Right lobe of liver (tissue), 6 donors: ENCODE measurements at regions not wholly inside any gene's neighbourhood (a gene's known extent, or its start where the extent isn't known, plus 50 kb on each side); places are given as distances from the start of the nearest gene placed in this dataset.

Experiments used
- ATAC-seq, 4 donors: fragments of 200-7000 bp; cut with Tn5 transposase; one replicate each; pipeline ENCODE4 v1.9.1; 2020; ENCODE audit warnings: mild to moderate bottlenecking in 4 of 4, moderate library complexity in 4 of 4
- DNase-seq, 3 donors: peaks; one replicate each; pipeline ENCODE4 v3.0.0-alpha.2; 2020
- H3K27ac ChIP-seq, 3 donors: fragments of 200-600 bp; one replicate each; pipeline ENCODE4 v1.8.0; 2022
- H3K27me3 ChIP-seq, 2 donors: fragments of 200-600 bp; one replicate each; pipeline ENCODE4 v1.8.0; 2022
- H3K36me3 ChIP-seq, 4 donors: fragments of 200-600 bp; sonication (generic) in 1 of 4; one replicate each; pipeline versions ENCODE4 v1.5.1 to v1.8.0; 2017 to 2022; ENCODE audit warnings: control low read depth in 1 of 4
- H3K4me1 ChIP-seq, 4 donors: fragments of 200-600 bp; sonication (generic) in 1 of 4; one replicate each; pipeline versions ENCODE4 v1.5.1 to v1.8.0; 2017 to 2022; ENCODE audit warnings: control low read depth in 1 of 4
- H3K4me3 ChIP-seq, 3 donors: fragments of 200-600 bp; one replicate each; pipeline ENCODE4 v1.8.0; 2022
- H3K9me3 ChIP-seq, 4 donors: fragments of 200-600 bp; sonication (generic) in 1 of 4; one replicate each; pipeline versions ENCODE4 v1.5.1 to v1.8.0; 2017 to 2022; ENCODE audit warnings: control low read depth in 1 of 4
- POLR2A ChIP-seq: fragments of 450-650 bp; IDR thresholded peaks from one replicate; pipeline ENCODE4 v1.6.1; 2017; ENCODE audit warnings: antibody characterized with exemption, mild to moderate bottlenecking
- WGBS: methylation state at CpG from one replicate; pipeline ENCODE4 v1.1.6; 2018; ENCODE audit warnings: low coverage, low lambda C conversion rate; ENCODE audit not compliant: insufficient coverage; ENCODE audit errors: missing lambda C conversion rate; 5-methylcytosine and 5-hydroxymethylcytosine counted together
- intact Hi-C, 2 donors: fragments of 100-400 bp; cut with DNase I; formaldehyde crosslinking; loops; one replicate each; pipeline versions ENCODE4 v1.11.2 to v1.14.1; 2022
- TF ChIP-seq, protein P1 (sequence below), 4 donors: fragments of 200-600 bp in 3 of 4; fragments of 450-650 bp in 1 of 4; IDR thresholded peaks; one replicate each; pipeline versions ENCODE4 v1.5.1 to v1.8.0; 2016 to 2022; ENCODE audit warnings: antibody characterized with exemption in 4 of 4, mild to moderate bottlenecking in 2 of 4
- donor health status: DM: no; HTN: yes; CAD: no.
- donor health status: DM: no; HTN: no; CAD: no.
- donor health status: DM: no; HTN: no; CAD: no.
- donor health status: DM: no; HTN: yes; CAD: no.
- donor health status: DM: no; HTN: yes; CAD: no.

DNA sequence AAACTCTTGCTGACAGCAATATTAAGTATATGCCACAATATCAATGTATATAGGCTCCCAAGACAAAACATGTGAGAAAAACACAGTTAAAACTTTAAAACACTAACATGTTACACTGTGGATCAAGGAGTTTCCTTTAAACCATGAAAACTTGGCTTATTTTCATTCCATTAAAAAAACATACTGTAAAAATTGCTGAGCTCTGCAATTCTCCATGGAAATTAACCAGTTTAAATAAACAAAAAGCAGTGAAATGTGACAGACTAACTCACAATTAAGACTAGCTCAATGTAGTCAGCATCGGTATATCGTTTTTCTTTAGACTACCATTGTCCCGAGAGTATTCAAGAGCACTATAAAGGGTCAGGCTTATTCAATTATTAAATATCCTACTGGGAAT is 930.5 kb upstream of the SLITRK1 start:
- Histone ChIP-seq H3K4me3 (no peak overlapping the region), H3K9me3 (no peaks in the 10 kb centered on the region), H3K4me1 (no peaks in the 10 kb centered on the region), H3K27me3 (no peaks in the 10 kb centered on the region), H3K36me3 (no peaks in the 10 kb centered on the region), H3K27ac (no peak overlapping the region)
- TF ChIP-seq, protein P1, sequence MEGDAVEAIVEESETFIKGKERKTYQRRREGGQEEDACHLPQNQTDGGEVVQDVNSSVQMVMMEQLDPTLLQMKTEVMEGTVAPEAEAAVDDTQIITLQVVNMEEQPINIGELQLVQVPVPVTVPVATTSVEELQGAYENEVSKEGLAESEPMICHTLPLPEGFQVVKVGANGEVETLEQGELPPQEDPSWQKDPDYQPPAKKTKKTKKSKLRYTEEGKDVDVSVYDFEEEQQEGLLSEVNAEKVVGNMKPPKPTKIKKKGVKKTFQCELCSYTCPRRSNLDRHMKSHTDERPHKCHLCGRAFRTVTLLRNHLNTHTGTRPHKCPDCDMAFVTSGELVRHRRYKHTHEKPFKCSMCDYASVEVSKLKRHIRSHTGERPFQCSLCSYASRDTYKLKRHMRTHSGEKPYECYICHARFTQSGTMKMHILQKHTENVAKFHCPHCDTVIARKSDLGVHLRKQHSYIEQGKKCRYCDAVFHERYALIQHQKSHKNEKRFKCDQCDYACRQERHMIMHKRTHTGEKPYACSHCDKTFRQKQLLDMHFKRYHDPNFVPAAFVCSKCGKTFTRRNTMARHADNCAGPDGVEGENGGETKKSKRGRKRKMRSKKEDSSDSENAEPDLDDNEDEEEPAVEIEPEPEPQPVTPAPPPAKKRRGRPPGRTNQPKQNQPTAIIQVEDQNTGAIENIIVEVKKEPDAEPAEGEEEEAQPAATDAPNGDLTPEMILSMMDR (IDR thresholded peaks at IDR 0.05) = no peak
- TF ChIP-seq POLR2A = no peak
- intact Hi-C loops = no loop called here
- DNase-seq (no peak), ATAC-seq (no peak)
- 68% methylated on average over 3 of the region's 3 CpGs for WGBS

DNA sequence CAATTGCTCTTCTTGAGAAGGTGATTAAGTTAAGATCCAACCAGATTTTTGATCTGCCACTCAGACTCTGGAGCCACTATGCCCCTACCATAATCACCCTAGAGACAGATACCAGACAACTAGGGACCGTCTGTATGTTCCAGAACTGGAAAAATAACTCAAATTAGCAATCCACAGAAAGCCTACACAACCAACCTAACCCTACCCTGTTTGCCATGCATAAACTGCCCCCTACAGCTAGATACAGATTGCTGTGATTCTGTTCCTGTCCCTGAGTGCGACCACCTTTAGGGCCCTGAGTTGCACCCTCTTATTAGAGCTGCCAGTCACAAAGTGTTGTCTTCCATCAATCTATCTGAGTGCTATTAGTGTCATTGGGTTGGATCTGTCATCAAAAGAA is 929.8 kb upstream of the SLITRK1 start:
- Histone ChIP-seq H3K27ac (no peak overlapping the region), H3K27me3 (no peaks in the 10 kb centered on the region), H3K36me3 (no peaks in the 10 kb centered on the region), H3K4me3 (no peak overlapping the region), H3K4me1 (no peaks in the 10 kb centered on the region), H3K9me3 (no peaks in the 10 kb centered on the region)
- ATAC-seq (no peak), DNase-seq (no peak)
- intact Hi-C loops = no loop called here
- TF ChIP-seq, protein P1 (IDR thresholded peaks at IDR 0.05) = no peak
- no peak for TF ChIP-seq POLR2A
- WGBS = 63% methylated on average over 2 of the region's 2 CpGs

DNA sequence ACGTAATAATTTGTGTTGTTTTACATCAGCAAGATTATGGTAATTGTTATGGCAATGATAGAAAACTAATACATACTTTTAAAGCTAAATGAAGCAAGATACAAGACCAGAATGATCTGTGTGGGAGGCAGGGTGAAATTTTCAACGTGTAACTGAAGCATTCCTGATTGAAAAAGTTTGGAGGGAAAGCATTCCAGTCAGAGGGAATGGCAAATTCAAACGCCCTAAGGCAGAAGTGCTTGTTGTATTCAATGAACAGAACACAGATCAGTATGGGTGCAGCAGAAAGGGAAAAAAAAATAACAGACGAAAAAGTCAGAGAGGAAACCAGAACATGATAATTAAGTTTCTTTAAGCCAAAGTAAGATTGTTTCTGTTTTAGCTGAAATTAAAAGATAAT is 928.5 kb upstream of the SLITRK1 start:
- Histone ChIP-seq H3K4me3 (no peak overlapping the region), H3K27me3 (no peaks in the 10 kb centered on the region), H3K9me3 (no peaks in the 10 kb centered on the region), H3K36me3 (no peaks in the 10 kb centered on the region), H3K4me1 (no peaks in the 10 kb centered on the region), H3K27ac (no peak overlapping the region)
- intact Hi-C loops = no loop called here
- TF ChIP-seq POLR2A = no peak
- TF ChIP-seq, protein P1 (IDR thresholded peaks at IDR 0.05) = no peak
- WGBS = 16% methylated on average over 4 of the region's 4 CpGs
- DNase-seq = no peak
- ATAC-seq = no peak

DNA sequence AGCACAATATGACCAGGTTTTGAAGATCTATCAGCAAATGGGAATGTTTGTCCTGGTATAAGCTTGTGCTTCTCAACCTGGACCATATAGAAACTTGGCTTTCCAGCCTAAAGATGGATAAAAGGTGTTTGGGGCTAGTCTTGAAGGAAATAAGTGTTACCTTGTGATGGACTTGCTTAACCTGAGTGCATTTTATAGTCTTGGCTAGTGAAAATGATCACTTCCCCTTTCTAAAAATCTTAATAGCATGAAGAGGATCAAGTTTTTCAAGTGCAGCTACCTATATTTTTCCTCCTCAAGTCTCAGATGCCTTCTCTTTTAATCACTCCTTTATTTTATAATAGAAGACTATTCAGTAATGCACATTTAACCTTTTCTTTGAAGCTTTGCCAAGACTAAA is 919.8 kb upstream of the SLITRK1 start:
- no peak for TF ChIP-seq POLR2A
- TF ChIP-seq, protein P1 (IDR thresholded peaks at IDR 0.05) = no peak
- DNase-seq = no peak
- Histone ChIP-seq H3K27ac (no peak overlapping the region), H3K4me3 (no peak overlapping the region), H3K9me3 (no peaks in the 10 kb centered on the region), H3K27me3 (no peaks in the 10 kb centered on the region), H3K36me3 (no peaks in the 10 kb centered on the region), H3K4me1 (no peaks in the 10 kb centered on the region)
- ATAC-seq = no peak
- intact Hi-C loops = no loop called here

DNA sequence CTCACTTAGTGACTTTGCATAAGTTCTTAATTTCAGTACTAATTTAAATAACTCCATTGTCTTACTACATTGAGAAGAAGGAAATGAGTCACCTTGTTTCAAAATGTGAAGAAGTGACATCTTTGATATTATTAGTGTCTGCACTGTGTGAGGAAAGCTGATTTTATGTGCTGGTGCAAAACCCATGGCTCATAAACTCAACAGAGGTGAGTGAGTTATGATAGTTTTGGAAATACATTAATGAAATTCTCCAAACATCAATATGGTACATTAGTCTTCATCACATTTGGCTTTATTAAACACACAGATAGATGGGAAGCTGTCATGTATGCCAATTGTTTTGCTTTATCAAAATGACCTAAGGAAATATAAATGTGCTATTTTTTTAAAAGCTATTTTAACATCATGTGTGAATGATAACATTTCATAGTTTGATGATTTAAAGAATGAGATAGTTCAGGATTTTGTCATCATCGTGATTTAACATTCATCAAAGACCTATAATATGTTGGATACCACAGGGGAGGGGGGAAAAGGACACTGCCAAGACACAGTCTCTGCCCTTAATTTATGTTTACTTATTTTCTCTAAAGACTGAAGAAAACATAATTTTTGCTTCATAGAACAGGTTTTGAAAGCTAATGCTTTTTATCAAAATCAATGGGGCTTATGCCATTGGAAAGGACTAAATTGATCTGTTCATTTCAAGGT is 902.3 kb upstream of the SLITRK1 start:
- 20% methylated on average over 1 of the region's 1 CpG for WGBS
- no peak for DNase-seq
- H3K27me3 ChIP-seq = no peaks in the 10 kb centered on the region
- no peaks in the 10 kb centered on the region for H3K9me3 ChIP-seq
- intact Hi-C loops = no loop called here
- no peak for TF ChIP-seq POLR2A
- TF ChIP-seq, protein P1 (IDR thresholded peaks at IDR 0.05) = no peak
- H3K4me1 ChIP-seq = no peaks in the 10 kb centered on the region
- no peak overlapping the region for H3K27ac ChIP-seq
- ATAC-seq = no peak
- H3K36me3 ChIP-seq = no peaks in the 10 kb centered on the region
- H3K4me3 ChIP-seq = no peak overlapping the region
